GM23338 (cell line): ENCODE measurements at regions not wholly inside any gene's neighbourhood (a gene's known extent, or its start where the extent isn't known, plus 50 kb on each side); places are given as distances from the start of the nearest gene placed in this dataset.

Experiments
- ATAC-seq: fragments of 200-7000 bp; cut with Tn5 transposase; 3 replicates; pipeline ENCODE4 v1.9.1; 2020
- DNase-seq: peaks from one replicate; pipeline ENCODE4 v3.0.0-alpha.2; 2015; ENCODE audit warnings: low spot score
- H2AFZ ChIP-seq: fragments of 200-600 bp; sonication (generic); 2 replicates; pipeline ENCODE4 v1.8.0; 2016; ENCODE audit warnings: antibody characterized with exemption, mild to moderate bottlenecking, moderate library complexity
- H3F3A ChIP-seq: fragments of 200-600 bp; sonication (generic); replicated peaks from 2 replicates; pipeline ENCODE4 v1.8.0; 2017; ENCODE audit warnings: antibody characterized with exemption, mixed run types, low read depth
- H3K27ac ChIP-seq: fragments of 200-600 bp; sonication (generic); 2 replicates; pipeline ENCODE4 v1.6.1; 2016; ENCODE audit warnings: low read depth
- H3K27me3 ChIP-seq: fragments of 200-600 bp; sonication (generic); 2 replicates; pipeline ENCODE4 v1.8.0; 2016; ENCODE audit warnings: mild to moderate bottlenecking, mixed run types, moderate library complexity; ENCODE audit not compliant: insufficient read depth
- H3K36me3 ChIP-seq: fragments of 200-600 bp; sonication (generic); 2 replicates; pipeline ENCODE4 v1.8.0; 2016; ENCODE audit warnings: mild to moderate bottlenecking; ENCODE audit not compliant: insufficient read depth
- H3K4me1 ChIP-seq: fragments of 200-600 bp; sonication (generic); 2 replicates; pipeline ENCODE4 v1.8.0; 2016; ENCODE audit warnings: mild to moderate bottlenecking, moderate library complexity; ENCODE audit not compliant: insufficient read depth
- H3K4me2 ChIP-seq: fragments of 200-600 bp; sonication (generic); 2 replicates; pipeline ENCODE4 v1.7.1; 2017; ENCODE audit warnings: mixed run types
- H3K4me3 ChIP-seq: fragments of 200-600 bp; sonication (generic); 2 replicates; pipeline ENCODE4 v1.6.1; 2016; ENCODE audit warnings: mixed run types
- H3K79me2 ChIP-seq: fragments of 200-600 bp; sonication (generic); replicated peaks from 2 replicates; pipeline ENCODE4 v1.8.0; 2017; ENCODE audit warnings: mild to moderate bottlenecking; ENCODE audit not compliant: insufficient read depth
- H3K9me2 ChIP-seq: fragments of 200-600 bp; sonication (generic); 2 replicates; pipeline ENCODE4 v1.8.0; 2017; ENCODE audit not compliant: insufficient read depth
- H4K20me1 ChIP-seq: fragments of 200-600 bp; sonication (generic); replicated peaks from 2 replicates; pipeline ENCODE4 v1.8.0; 2017; ENCODE audit warnings: mild to moderate bottlenecking; ENCODE audit not compliant: insufficient read depth
- H3K27ac Mint-ChIP-seq: 2 replicates; pipeline ENCODE4 v1.8.0; 2020; ENCODE audit warnings: inconsistent platforms, mild to moderate bottlenecking, moderate library complexity, mixed read lengths
- H3K27me3 Mint-ChIP-seq: 3 replicates; pipeline ENCODE4 v1.8.0; 2022; ENCODE audit warnings: low read depth, mild to moderate bottlenecking, moderate library complexity, mixed read lengths, inconsistent platforms; ENCODE audit not compliant: insufficient read depth, poor library complexity
- H3K36me3 Mint-ChIP-seq: 3 replicates; pipeline ENCODE4 v1.8.0; 2021; ENCODE audit warnings: low read depth, mild to moderate bottlenecking, inconsistent platforms, moderate library complexity, mixed read lengths
- H3K4me1 Mint-ChIP-seq: 3 replicates; pipeline ENCODE4 v1.8.0; 2020; ENCODE audit warnings: mild to moderate bottlenecking, inconsistent platforms, mixed read lengths
- H3K4me3 Mint-ChIP-seq: 3 replicates; pipeline ENCODE4 v1.8.0; 2021; ENCODE audit warnings: moderate library complexity, mild to moderate bottlenecking, inconsistent platforms, mixed read lengths
- H3K9me3 Mint-ChIP-seq: 3 replicates; pipeline ENCODE4 v1.8.0; 2020; ENCODE audit warnings: moderate library complexity, mild to moderate bottlenecking, inconsistent platforms, mixed read lengths
- CREB1 ChIP-seq: fragments of 250-450 bp; sonication (Bioruptor Pico); IDR thresholded peaks from 2 replicates; pipeline ENCODE4 v1.5.0; 2020; ENCODE audit warnings: low read depth, mild to moderate bottlenecking, moderate library complexity
- CTCF ChIP-seq, 2 experiments: fragments of 200-600 bp in 1 of 2; sonication (generic) in 1 of 2; conservative IDR thresholded peaks; 2 replicates each; pipeline versions ENCODE4 v1.5.1 to v1.6.1; 2016 to 2017; ENCODE audit warnings: antibody characterized with exemption in 2 of 2, low read depth in 2 of 2, mild to moderate bottlenecking in 2 of 2, moderate library complexity in 1 of 2
- ETS1 ChIP-seq: IDR thresholded peaks from 2 replicates; pipeline ENCODE4 v1.6.1; 2016; ENCODE audit warnings: antibody characterized with exemption
- EZH2 ChIP-seq: fragments of 200-600 bp; sonication (generic); IDR thresholded peaks from one replicate; pipeline ENCODE4 v1.8.0; 2017; ENCODE audit warnings: antibody characterized with exemption, mild to moderate bottlenecking, low read depth; ENCODE audit not compliant: unreplicated experiment
- EZH2phosphoT487 ChIP-seq: fragments of 200-600 bp; sonication (generic); IDR thresholded peaks from one replicate; pipeline ENCODE4 v1.8.1; 2018; ENCODE audit warnings: antibody characterized with exemption; ENCODE audit not compliant: unreplicated experiment
- JUNB ChIP-seq: IDR thresholded peaks from one replicate; pipeline ENCODE4 v1.6.1; 2016; ENCODE audit warnings: antibody characterized with exemption; ENCODE audit not compliant: unreplicated experiment
- NANOG ChIP-seq: IDR thresholded peaks from 2 replicates; pipeline ENCODE4 v1.6.1; 2016; ENCODE audit warnings: antibody characterized with exemption, borderline replicate concordance
- REST ChIP-seq: IDR thresholded peaks from one replicate; pipeline ENCODE4 v1.6.1; 2018; ENCODE audit warnings: antibody characterized with exemption; ENCODE audit not compliant: unreplicated experiment
- STAT1 ChIP-seq: IDR thresholded peaks from one replicate; pipeline ENCODE4 v1.6.1; 2016; ENCODE audit warnings: antibody characterized with exemption; ENCODE audit not compliant: unreplicated experiment
- ZNF114 ChIP-seq: fragments of 250-450 bp; sonication (Bioruptor Pico); IDR thresholded peaks from 2 replicates; pipeline ENCODE4 v1.5.0; 2020; ENCODE audit warnings: mild to moderate bottlenecking, moderate library complexity
- ZNF331 ChIP-seq: fragments of 250-450 bp; sonication (Bioruptor Pico); IDR thresholded peaks from 2 replicates; pipeline ENCODE4 v1.5.0; 2020; ENCODE audit warnings: low read depth, mild to moderate bottlenecking, moderate library complexity

DNA sequence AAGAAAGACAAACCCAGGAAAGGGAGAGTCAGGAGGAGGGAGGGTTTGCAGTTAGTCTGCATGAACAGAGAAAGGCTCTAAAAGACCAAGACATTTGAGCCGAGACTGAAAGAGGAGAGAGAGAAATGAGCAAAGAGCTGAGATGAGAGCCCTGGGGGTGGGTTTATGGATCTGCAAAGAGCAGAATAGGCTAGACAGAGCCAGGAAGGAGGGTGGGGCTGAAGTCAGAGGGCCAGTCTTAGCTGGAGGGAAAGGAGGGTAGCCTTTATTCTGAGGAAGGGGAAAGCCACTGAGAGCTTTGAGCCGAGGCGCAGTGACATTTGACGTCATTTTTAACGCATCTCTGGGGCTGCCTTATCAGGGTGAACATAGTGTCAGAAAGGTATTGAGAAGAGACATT is 85.7 kb upstream of the CDH13 start:
- no peaks in the 10 kb centered on the region for H3F3A ChIP-seq
- Mint-ChIP-seq H3K4me3 (no peak overlapping the region), H3K4me1 (peaks cover 5% of the 10 kb centered on the region; the same call in 2 of the 3 replicates), H3K27ac (no peak overlapping the region), H3K27me3 (peaks cover 2% of the 10 kb centered on the region), H3K36me3 (no peaks in the 10 kb centered on the region), H3K9me3 (peaks cover 6% of the 10 kb centered on the region; the same call in 2 of the 3 replicates)
- TF ChIP-seq CTCF (conservative IDR thresholded peaks at IDR 0.05; ENCODE audit: low read depth in 2 of 2), result no peak
- TF ChIP-seq CREB1 (CRISPR knock-in tag), result no peak
- TF ChIP-seq STAT1, result no peak
- no peak for TF ChIP-seq NANOG
- no peak for TF ChIP-seq EZH2phosphoT487
- no peak for TF ChIP-seq EZH2
- no peak for ATAC-seq
- H3K79me2 ChIP-seq, result no peaks in the 10 kb centered on the region
- H3K4me3 ChIP-seq, result no peak overlapping the region
- H3K9me2 ChIP-seq, result 0 out of 2 replicates have a peak, but pooled peaks cover 8% of the 10 kb centered on the region
- H3K4me1 ChIP-seq, result no peaks in the 10 kb centered on the region
- no peaks in the 10 kb centered on the region for H3K36me3 ChIP-seq
- DNase-seq, result no peak
- no peaks in the 10 kb centered on the region for H4K20me1 ChIP-seq
- H2AFZ ChIP-seq, result no peak overlapping the region
- H3K4me2 ChIP-seq, result no peak overlapping the region
- no peak overlapping the region for H3K27ac ChIP-seq
- H3K27me3 ChIP-seq, result no peaks in the 10 kb centered on the region

DNA sequence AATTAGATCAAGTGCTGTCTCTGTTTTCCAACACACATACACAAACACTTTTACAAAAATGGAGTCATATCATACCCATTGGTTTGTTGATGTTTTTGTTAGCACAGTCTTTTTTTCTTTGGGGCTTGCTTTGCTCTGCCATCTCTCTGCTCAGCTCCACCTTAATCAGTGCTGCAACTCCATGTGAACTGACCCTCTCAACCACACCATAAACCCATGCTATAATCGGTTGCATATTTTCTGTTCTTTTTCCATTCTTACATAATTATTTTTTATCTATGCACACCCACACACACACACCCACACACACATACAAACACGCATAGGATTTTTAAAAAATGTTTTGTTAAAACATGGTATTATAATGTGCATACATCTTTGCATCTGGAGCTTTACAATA is 91.0 kb upstream of the CDH13 start:
- Histone ChIP-seq H3K4me1 (no peaks in the 10 kb centered on the region), H3K9me2 (0 out of 2 replicates have a peak, but pooled peaks cover 2% of the 10 kb centered on the region), H3K27ac (no peak overlapping the region), H3K27me3 (no peaks in the 10 kb centered on the region), H2AFZ (no peak overlapping the region), H4K20me1 (no peaks in the 10 kb centered on the region), H3K4me3 (no peak overlapping the region), H3K36me3 (no peaks in the 10 kb centered on the region), H3F3A (no peaks in the 10 kb centered on the region), H3K4me2 (no peak overlapping the region), H3K79me2 (no peaks in the 10 kb centered on the region)
- Mint-ChIP-seq H3K36me3 (no peaks in the 10 kb centered on the region), H3K4me3 (no peak overlapping the region), H3K9me3 (peaks cover 6% of the 10 kb centered on the region; the same call in 2 of the 3 replicates), H3K27ac (no peak overlapping the region), H3K4me1 (no peaks in the 10 kb centered on the region), H3K27me3 (peaks cover 2% of the 10 kb centered on the region)
- ATAC-seq, result no peak
- no peak for DNase-seq
- no peak for TF ChIP-seq EZH2phosphoT487
- TF ChIP-seq JUNB, result no peak
- no peak for TF ChIP-seq EZH2
- TF ChIP-seq CTCF (conservative IDR thresholded peaks at IDR 0.05; ENCODE audit: low read depth in 2 of 2), result no peak
- no peak for TF ChIP-seq ETS1
- no peak for TF ChIP-seq STAT1
- TF ChIP-seq REST, result no peak
- no peak for TF ChIP-seq ZNF114 (CRISPR knock-in tag)
- no peak for TF ChIP-seq ZNF331
